SW 1271 (cell line): ENCODE measurements at regions not wholly inside any gene's neighbourhood (a gene's known extent, or its start where the extent isn't known, plus 50 kb on each side); places are given as distances from the start of the nearest gene placed in this dataset.
"Not testable (repeated sequence)": the region's sequence is repeated elsewhere in the genome, so short reads cannot be mapped to it uniquely, and the experiment has no call there.

Source experiments
- DNase-seq, 2 experiments: peaks; one replicate each; lab custom pipeline; 2025; lab: John Stamatoyannopoulos, UW

GRCh38 chr6:167408235-167408869, 83.5 kb downstream of the TTLL2 start:
- no peak for DNase-seq

DNA sequence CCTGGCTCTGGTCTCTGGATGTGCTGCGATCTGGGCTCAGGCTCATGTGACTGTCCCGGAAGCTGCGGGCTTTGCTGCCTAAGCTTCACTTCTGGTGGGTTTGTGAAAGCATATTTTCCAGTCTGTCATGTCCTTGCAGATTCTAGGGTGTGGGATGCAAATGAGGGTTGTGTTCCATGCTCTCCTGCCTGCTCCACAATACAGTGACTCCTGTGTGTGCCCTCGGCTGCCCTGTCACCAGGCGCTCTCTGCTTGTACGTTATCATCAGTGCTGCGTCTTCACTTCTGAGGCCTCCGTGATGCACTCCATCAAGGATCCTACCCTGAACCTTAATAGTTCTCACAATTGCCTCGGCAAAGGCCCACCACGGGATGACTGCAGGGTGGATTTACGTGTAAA, 84.2 kb downstream of the TTLL2 start:
- DNase-seq: no peak

- DNase-seq: no peak
These were observed 84.8 kb downstream of the TTLL2 start for GRCh38 chr6:167409694-167410093.

GRCh38 chr6:167410462-167410861, 85.6 kb downstream of the TTLL2 start:
- DNase-seq: no peak

- no peak for DNase-seq
These were observed 87.6 kb downstream of the TTLL2 start for GRCh38 chr6:167412506-167412905.

GRCh38 chr6:167415441-167415961, 90.6 kb downstream of the TTLL2 start:
- DNase-seq: no peak

GRCh38 chr6:167416676-167417430, 92.0 kb downstream of the TTLL2 start:
- no peak for DNase-seq

DNA sequence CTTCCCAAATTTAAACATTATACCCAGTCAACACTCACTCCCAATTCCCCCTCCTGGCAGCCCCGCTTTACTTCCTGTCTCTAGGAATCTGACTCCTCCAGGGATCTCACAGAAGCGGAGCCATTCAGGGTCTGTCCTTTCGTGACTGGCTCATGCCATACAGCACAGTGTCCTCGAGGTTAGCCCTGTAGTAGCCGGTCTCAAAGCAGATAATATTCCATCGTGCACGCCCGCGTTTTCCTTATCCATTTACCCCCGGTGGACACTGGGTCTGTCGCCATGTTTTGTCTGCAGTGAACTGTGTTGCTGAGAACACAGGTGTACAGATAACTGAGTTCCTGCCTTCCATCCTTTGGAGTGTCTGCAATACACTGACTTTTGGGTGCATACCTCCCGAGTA, 95.3 kb downstream of the TTLL2 start:
- DNase-seq: no peak

- no peak for DNase-seq
These were observed 96.2 kb downstream of the TTLL2 start for GRCh38 chr6:167420858-167421766.

GRCh38 chr6:167421944-167422343, 97.1 kb downstream of the TTLL2 start:
- DNase-seq: not testable (repeated sequence)

- DNase-seq: no peak
These were observed 98.0 kb downstream of the TTLL2 start for GRCh38 chr6:167422934-167423333.

DNA sequence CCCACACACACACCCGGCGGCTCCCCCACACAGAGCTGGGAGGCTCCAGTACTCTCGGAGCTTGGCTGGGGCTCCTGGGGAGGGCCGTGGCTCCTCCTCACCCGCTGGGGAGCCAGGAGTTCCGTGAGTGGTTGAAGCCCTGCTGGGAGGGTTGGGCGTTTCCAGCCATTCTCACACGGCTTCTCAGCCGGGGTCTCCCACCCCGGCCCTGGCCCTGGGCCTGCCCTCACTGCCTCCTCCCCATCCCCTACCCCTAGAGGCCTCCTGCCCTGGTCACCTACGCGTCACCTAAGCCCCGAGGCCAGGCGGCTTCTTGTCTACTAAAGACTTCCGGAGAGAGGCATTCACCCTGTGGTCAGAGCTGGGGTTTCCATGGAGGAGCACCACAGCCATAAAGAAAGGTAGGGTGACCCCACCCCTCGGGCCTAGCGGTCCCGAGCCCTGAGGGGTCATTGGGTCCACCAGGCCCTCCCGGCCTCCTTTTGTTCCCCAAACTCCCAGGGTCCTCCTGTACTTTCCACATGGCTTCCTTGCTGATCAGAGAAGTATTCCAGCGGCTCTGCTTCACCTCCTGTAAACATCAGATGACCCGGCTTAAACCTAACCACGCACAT, 99.3 kb downstream of the TTLL2 start:
- no peak for DNase-seq

GRCh38 chr6:167424700-167425099, 99.8 kb downstream of the TTLL2 start:
- DNase-seq: no peak

- DNase-seq: no peak
These were observed 101.2 kb downstream of the TTLL2 start for GRCh38 chr6:167426084-167426483.

DNA sequence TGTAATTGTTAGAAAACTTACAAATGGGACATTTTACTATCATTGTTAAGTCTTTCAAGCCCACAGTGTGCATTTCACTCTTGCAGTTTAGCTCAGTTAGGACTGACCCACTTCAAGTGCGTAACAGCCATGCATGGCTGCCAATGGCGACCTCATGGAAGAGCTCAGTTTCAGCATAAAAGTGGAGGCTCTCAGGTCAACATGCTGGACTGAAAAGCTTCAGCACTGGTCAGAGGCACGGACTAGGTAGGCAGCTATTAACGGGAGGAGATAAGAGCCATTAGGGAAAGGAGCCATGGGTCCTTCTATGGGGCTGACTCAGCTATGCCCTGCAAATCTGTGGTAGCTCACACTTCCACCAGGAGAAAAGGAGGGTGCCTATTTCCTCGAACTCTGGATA, 101.8 kb downstream of the TTLL2 start:
- DNase-seq: no peak

- no peak for DNase-seq
These were observed 103.9 kb downstream of the TTLL2 start for GRCh38 chr6:167428664-167429333.

GRCh38 chr6:167429353-167429752, 104.5 kb downstream of the TTLL2 start:
- DNase-seq: no peak

DNA sequence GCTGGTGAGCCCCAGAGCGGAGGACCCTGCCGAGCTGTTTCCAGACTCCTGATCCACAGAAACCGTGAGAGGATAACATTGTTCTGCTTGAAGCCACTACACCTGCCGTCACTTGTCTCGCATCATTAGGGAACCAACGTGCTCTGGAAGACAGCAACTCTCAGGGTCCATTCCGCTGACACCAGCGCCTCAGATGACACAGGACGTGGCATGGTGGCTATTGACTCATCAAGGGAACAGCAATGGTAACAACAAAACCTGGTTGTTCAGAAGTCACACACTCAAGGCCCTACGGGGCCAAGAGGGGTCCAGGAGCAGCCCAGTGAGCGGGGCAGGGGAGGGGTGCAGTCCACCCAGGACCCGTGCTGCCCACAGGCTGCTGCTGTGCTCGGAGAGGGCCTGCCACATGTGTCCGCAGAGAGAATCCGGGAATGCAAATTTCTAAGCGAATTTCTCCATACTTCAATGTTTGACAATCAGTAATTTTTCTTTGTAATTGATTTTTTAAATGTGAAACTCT, 110.4 kb downstream of the TTLL2 start:
- no peak for DNase-seq

GRCh38 chr6:167437888-167438484, 113.1 kb downstream of the TTLL2 start:
- DNase-seq: no peak

GRCh38 chr6:167441715-167442206, 116.9 kb downstream of the TTLL2 start:
- DNase-seq: no peak

DNA sequence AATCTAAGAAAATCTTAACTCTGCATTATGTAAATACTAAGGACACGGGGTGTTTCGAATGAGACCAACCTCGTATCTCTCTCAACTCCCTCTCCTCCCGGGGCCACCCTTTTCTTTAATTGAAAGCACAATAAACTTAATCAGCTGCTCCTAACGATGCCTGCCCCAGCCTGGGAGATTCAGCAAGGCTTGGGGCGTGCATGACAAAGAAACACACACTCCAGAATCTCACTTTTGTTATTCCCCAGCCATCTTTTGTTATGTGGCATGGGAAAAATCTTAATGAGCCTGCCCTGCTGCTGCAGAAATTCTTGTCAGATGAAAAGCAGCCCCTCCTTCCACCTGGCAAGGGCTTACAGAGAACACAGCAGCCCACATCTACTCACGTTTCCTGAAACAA, 117.4 kb downstream of the TTLL2 start:
- DNase-seq: no peak
